Kidney (tissue), 13 donors: ENCODE measurements at regions not wholly inside any gene's neighbourhood (a gene's known extent, or its start where the extent isn't known, plus 50 kb on each side); places are given as distances from the start of the nearest gene placed in this dataset.
"Not testable (repeated sequence)": the region's sequence is repeated elsewhere in the genome, so short reads cannot be mapped to it uniquely, and the experiment has no call there.

ENCODE experiments used
- DNase-seq, 5 donors: peaks; one replicate each; pipeline ENCODE4 v3.0.0-alpha.2; 2013 to 2020
- FAIRE-seq: peaks from 2 replicates; lab custom pipeline; 2012; peaks lifted over from hg19 to GRCh38; lab: Jason Lieb, UNC
- H3K27ac ChIP-seq, 2 donors: one replicate each; pipeline ENCODE4 v1.7.0; 2013; ENCODE audit warnings: low read depth in 2 of 2, low read length in 2 of 2, inconsistent platforms in 1 of 2
- H3K27me3 ChIP-seq: one replicate; pipeline ENCODE4 v1.7.1; 2013; ENCODE audit warnings: low read length, inconsistent platforms; ENCODE audit not compliant: control insufficient read depth, insufficient read depth
- H3K36me3 ChIP-seq, 3 donors: one replicate each; pipeline versions ENCODE4 v1.7.0 to v1.7.1; 2013; ENCODE audit warnings: low read length in 3 of 3, control low read depth in 1 of 3, inconsistent platforms in 1 of 3; ENCODE audit not compliant: insufficient read depth in 3 of 3, control insufficient read depth in 2 of 3
- H3K4me1 ChIP-seq, 3 donors: one replicate each; pipeline versions ENCODE4 v1.7.0 to v1.7.1; 2013; ENCODE audit warnings: low read length in 3 of 3, inconsistent platforms in 1 of 3, low read depth in 1 of 3; ENCODE audit not compliant: control insufficient read depth in 2 of 3, insufficient read depth in 2 of 3
- H3K4me3 ChIP-seq, 3 donors: one replicate each; pipeline versions ENCODE4 v1.7.0 to v1.8.1; 2013; ENCODE audit warnings: low read length in 3 of 3, control low read depth in 1 of 3, inconsistent platforms in 1 of 3
- H3K9ac ChIP-seq, 3 donors: one replicate each; pipeline versions ENCODE4 v1.7.0 to v1.7.1; 2013; ENCODE audit warnings: low read length in 3 of 3, control low read depth in 1 of 3, inconsistent platforms in 1 of 3
- H3K9me3 ChIP-seq, 3 donors: one replicate each; pipeline versions ENCODE4 v1.7.0 to v1.7.1; 2013; ENCODE audit warnings: low read length in 3 of 3, control low read depth in 1 of 3, inconsistent platforms in 1 of 3; ENCODE audit not compliant: control insufficient read depth in 2 of 3, insufficient read depth in 1 of 3
- intact Hi-C: fragments of 100-400 bp; cut with DNase I; formaldehyde crosslinking; loops from one replicate; pipeline ENCODE4 v1.11.1; 2022
- TF ChIP-seq, protein P1 (sequence below): IDR thresholded peaks from 3 replicates; pipeline ENCODE4 v1.5.1; 2012; ENCODE audit warnings: mild to moderate bottlenecking, moderate library complexity, borderline replicate concordance; ENCODE audit not compliant: insufficient read depth; ENCODE audit errors: extremely low read depth
- donor health status: control.
- donor health status: control.
- donor health status: control.
- donor health status: control.
- donor health status: control.
- donor health status: DM: yes; HTN: yes; CAD: no.
- donor health status: Normal renal cell carcinoma (clear cell type).

DNA sequence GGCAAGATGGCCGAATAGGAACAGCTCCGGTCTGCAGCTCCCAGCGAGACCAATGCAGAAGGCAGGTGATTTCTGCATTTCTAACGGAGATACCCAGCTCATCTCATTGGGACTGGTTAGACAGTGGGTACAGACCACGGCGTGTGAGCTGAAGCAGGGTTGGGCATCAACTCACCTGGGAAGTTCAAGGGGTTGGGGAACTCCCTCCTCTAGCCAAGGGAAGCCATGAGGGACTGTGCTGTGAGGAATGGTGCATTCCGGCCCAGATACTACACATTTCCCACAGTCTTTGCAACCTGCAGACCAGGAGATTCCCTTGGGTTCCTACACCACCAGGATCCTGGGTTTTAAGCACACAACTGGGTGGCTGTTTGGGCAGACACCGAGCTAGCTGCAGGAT, 148.0 kb upstream of the PDE4D start:
- H3K4me1 ChIP-seq, H3K9ac ChIP-seq, FAIRE-seq, H3K27me3 ChIP-seq, intact Hi-C loops, H3K36me3 ChIP-seq, H3K27ac ChIP-seq, H3K9me3 ChIP-seq, H3K4me3 ChIP-seq, DNase-seq: not testable (repeated sequence)

DNA sequence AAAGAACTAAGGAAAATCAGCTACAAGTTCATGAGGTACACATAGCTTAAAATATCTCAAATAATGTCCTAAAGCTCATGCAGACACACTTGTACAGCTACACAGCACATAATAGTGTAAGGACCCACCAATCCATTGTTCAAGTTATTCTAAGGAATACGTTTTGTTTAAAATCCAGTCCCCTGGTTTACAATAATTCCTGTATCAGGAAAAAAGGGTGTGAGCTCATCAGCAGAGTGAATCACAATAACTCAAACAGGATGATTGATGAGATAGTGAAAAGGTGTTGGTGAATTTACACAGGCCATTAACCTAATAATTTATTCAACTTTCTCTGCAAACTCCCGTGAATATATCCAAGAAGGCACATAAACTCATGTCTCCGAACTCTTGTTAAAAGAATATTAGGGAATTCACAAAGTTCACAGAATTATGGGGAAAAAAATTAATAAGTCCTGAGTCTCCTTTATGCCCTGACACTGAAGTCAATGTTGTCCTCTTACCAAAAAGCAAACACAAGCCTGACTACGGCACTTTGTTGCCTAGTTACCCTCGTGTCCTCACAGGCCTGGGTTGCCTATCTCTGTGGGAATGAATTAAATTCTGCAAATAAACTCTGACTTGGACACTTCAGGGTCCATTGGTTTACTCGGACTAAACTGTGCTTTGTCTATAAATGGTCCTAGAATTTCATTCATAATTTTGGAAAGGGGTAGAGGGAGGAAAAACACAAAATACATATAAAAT, 142.8 kb upstream of the PDE4D start:
- intact Hi-C loops = no loop called here
- Histone ChIP-seq H3K9me3 (no peaks in the 10 kb centered on the region), H3K36me3 (no peaks in the 10 kb centered on the region), H3K4me1 (no peaks in the 10 kb centered on the region), H3K27me3 (no peaks in the 10 kb centered on the region), H3K27ac (no peak overlapping the region), H3K9ac (no peak overlapping the region), H3K4me3 (no peak overlapping the region)
- TF ChIP-seq, protein P1, sequence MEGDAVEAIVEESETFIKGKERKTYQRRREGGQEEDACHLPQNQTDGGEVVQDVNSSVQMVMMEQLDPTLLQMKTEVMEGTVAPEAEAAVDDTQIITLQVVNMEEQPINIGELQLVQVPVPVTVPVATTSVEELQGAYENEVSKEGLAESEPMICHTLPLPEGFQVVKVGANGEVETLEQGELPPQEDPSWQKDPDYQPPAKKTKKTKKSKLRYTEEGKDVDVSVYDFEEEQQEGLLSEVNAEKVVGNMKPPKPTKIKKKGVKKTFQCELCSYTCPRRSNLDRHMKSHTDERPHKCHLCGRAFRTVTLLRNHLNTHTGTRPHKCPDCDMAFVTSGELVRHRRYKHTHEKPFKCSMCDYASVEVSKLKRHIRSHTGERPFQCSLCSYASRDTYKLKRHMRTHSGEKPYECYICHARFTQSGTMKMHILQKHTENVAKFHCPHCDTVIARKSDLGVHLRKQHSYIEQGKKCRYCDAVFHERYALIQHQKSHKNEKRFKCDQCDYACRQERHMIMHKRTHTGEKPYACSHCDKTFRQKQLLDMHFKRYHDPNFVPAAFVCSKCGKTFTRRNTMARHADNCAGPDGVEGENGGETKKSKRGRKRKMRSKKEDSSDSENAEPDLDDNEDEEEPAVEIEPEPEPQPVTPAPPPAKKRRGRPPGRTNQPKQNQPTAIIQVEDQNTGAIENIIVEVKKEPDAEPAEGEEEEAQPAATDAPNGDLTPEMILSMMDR = no peak
- DNase-seq = peak in 1 of 5 donors; percentile 26
- no peak for FAIRE-seq

DNA sequence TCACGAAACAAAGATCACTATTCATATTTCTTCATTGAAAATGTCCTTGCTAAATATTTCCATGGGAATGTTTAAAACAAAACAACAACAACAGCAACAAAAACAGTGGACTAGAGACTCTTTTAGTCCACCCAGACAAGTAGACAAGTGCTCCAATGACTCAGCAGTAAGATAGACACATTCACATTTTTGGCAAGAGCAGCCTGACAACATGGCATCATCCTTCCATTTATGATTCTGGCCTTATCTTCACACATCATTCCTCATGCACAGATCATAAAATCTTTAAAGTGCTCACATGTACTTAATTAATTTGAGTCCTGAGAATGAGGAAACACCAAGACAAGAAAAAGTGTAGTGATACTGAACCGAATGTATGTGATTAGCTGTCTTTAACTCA, 132.6 kb upstream of the PDE4D start:
- no peak overlapping the region for H3K9ac ChIP-seq
- intact Hi-C loops = no loop called here
- FAIRE-seq (no peak), DNase-seq (no peak)
- H3K36me3 ChIP-seq = no peaks in the 10 kb centered on the region
- no peaks in the 10 kb centered on the region for H3K4me1 ChIP-seq
- no peak overlapping the region for H3K27ac ChIP-seq
- TF ChIP-seq, protein P1 = no peak
- no peak overlapping the region for H3K4me3 ChIP-seq
- H3K27me3 ChIP-seq = no peaks in the 10 kb centered on the region
- no peaks in the 10 kb centered on the region for H3K9me3 ChIP-seq

DNA sequence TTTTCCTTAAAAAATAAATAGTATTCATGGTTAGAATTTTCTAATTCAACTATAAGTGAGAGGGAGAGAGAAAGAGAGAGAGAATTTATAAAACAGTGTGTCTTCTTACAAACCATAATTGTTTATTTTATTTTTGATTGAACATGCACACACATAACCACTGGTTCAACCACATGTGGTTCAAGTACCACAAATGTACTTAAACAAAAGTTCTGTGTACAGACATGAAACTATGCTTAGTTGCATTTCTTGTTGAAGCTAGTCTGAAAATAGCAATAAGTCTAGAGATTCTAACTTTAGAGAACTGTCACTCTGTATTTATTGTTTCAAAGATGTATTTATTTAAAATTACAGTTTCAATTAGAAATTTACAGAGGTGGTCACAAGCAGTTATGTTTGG, 130.6 kb upstream of the PDE4D start:
- intact Hi-C loops = no loop called here
- Histone ChIP-seq H3K4me1 (no peaks in the 10 kb centered on the region), H3K36me3 (no peaks in the 10 kb centered on the region), H3K27me3 (no peaks in the 10 kb centered on the region), H3K27ac (no peak overlapping the region), H3K9ac (no peak overlapping the region), H3K4me3 (no peak overlapping the region), H3K9me3 (no peaks in the 10 kb centered on the region)
- FAIRE-seq (no peak), DNase-seq (no peak)
- TF ChIP-seq, protein P1 = no peak
